T-cell (primary cell): ENCODE measurements at regions not wholly inside any gene's neighbourhood (a gene's known extent, or its start where the extent isn't known, plus 50 kb on each side); places are given as distances from the start of the nearest gene placed in this dataset.

ENCODE experiments used
- ATAC-seq, 4 experiments: fragments of 200-7000 bp in 3 of 4; fragments of 150-1000 bp in 1 of 4; cut with Tn5 transposase; replicated peaks in 1 of 4; 1 replicate in 3 of 4; 2 replicates in 1 of 4; pipeline ENCODE4 v1.10.0; 2021; ENCODE audit warnings: moderate library complexity in 3 of 4, mild to moderate bottlenecking in 2 of 4, moderate number of reproducible peaks in 1 of 4
- CTCF ChIA-PET, 2 donors: fragments of 300-600 bp; sonication (Branson Sonifier 250); formaldehyde crosslinking; loops; one replicate each; lab custom pipeline; 2022; ENCODE audit warnings: antibody characterized with exemption in 2 of 2; lab: Charles Lee
- POLR2A ChIA-PET, 2 donors: fragments of 300-600 bp; sonication (Branson Sonifier 250); formaldehyde crosslinking; loops; one replicate each; lab custom pipeline; 2022; ENCODE audit warnings: antibody characterized with exemption in 2 of 2; lab: Charles Lee
- DNase-seq, 35 experiments: peaks; one replicate each; pipeline versions ENCODE4 v3.0.0 to v3.0.0-alpha.2; 2013 to 2023
- H3K27ac ChIP-seq: one replicate; pipeline ENCODE4 v1.5.1; 2013; ENCODE audit warnings: low read length
- H3K27me3 ChIP-seq, 2 experiments: replicated peaks in 1 of 2; 1 replicate in 1 of 2; 2 replicates in 1 of 2; pipeline versions ENCODE4 v1.6.1 to v1.7.0; 2013; ENCODE audit warnings: low read length in 1 of 2, mixed read lengths in 1 of 2; ENCODE audit not compliant: control insufficient read depth in 2 of 2, insufficient read depth in 2 of 2; ENCODE audit errors: extremely low read depth in 1 of 2
- H3K36me3 ChIP-seq, 2 donors: 1 replicate in 1 of 2; 2 replicates in 1 of 2; pipeline versions ENCODE4 v1.6.1 to v1.7.0; 2013; ENCODE audit warnings: low read length in 1 of 2; ENCODE audit not compliant: control insufficient read depth in 2 of 2, insufficient read depth in 1 of 2; ENCODE audit errors: extremely low read depth in 1 of 2
- H3K4me1 ChIP-seq, 2 experiments: 1 replicate in 1 of 2; 2 replicates in 1 of 2; pipeline versions ENCODE4 v1.6.1 to v1.7.0; 2013; ENCODE audit warnings: low read length in 2 of 2, mixed read lengths in 1 of 2; ENCODE audit not compliant: insufficient read depth in 2 of 2, control insufficient read depth in 1 of 2; ENCODE audit errors: extremely low read depth in 1 of 2
- H3K4me3 ChIP-seq, 2 donors: 1 replicate in 1 of 2; 2 replicates in 1 of 2; pipeline versions ENCODE4 v1.5.1 to v1.7.0; 2013; ENCODE audit warnings: mild to moderate bottlenecking in 2 of 2, low read length in 1 of 2, moderate library complexity in 1 of 2; ENCODE audit not compliant: control insufficient read depth in 1 of 2; ENCODE audit errors: extremely low read depth in 1 of 2
- H3K9me3 ChIP-seq: 2 replicates; pipeline ENCODE4 v1.7.0; 2013
- H3K27ac Mint-ChIP-seq, 2 donors: one replicate each; pipeline ENCODE4 v1.8.0; 2020 to 2021; ENCODE audit warnings: mild to moderate bottlenecking in 2 of 2, mixed read lengths in 2 of 2
- H3K27me3 Mint-ChIP-seq, 2 donors: one replicate each; pipeline ENCODE4 v1.8.0; 2021 to 2022; ENCODE audit warnings: mixed read lengths in 2 of 2
- H3K36me3 Mint-ChIP-seq: one replicate; pipeline ENCODE4 v1.8.0; 2021; ENCODE audit warnings: mixed read lengths
- H3K4me1 Mint-ChIP-seq, 3 donors: one replicate each; pipeline ENCODE4 v1.8.0; 2020 to 2022; ENCODE audit warnings: mixed read lengths in 3 of 3, mild to moderate bottlenecking in 1 of 3
- H3K4me3 Mint-ChIP-seq, 3 donors: one replicate each; pipeline ENCODE4 v1.8.0; 2020 to 2022; ENCODE audit warnings: mild to moderate bottlenecking in 3 of 3, mixed read lengths in 3 of 3, moderate library complexity in 3 of 3
- H3K9me3 Mint-ChIP-seq, 3 donors: one replicate each; pipeline ENCODE4 v1.8.0; 2020 to 2022; ENCODE audit warnings: mixed read lengths in 3 of 3
- WGBS: methylation state at CpG from one replicate; pipeline ENCODE4 v1.1.5; 2013; ENCODE audit warnings: missing lambda C conversion rate; ENCODE audit not compliant: insufficient coverage; 5-methylcytosine and 5-hydroxymethylcytosine counted together

DNA sequence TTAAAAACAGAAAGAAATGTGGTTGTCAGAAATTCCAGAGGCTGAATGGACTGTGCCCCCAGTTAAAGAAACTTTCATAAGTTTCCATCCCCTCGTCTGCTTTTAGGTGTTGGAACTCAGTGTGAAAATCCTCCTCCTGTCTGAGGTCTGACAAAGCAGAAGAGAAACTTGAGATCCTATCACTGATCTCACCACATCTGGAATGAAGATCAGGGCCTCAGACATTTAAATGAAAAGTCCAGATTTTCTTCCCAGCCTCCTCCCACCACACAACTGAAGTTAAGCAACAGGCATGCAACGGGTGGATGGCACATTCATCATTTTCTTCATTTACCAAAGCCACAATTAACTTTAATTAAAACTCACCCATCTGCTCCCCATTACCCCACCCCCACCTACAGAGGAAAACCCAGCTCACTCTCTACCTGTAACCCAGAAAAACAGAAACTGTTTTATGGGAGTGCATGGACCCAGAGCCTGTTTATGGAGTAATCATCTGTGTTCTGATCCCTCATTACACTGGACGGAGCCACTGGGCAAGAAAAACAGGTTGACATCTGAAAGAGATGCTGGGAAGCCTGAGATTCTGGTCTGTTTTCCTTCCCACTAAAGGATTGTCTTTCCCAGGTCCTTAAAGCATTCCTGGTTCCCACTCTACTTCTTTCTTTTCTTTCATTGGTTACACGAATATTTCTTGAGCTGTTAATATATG is 58.1 kb upstream of the HOPX start:
- ChIA-PET POLR2A (interaction anchor here in 1 of 2 donors (0.5 kb wide), 1 partner anchor 14 kb away, joined by 3 read pairs; no protein-coding TSS in a partner anchor), CTCF (interaction anchor here in 1 of 2 donors (0.7 kb wide), 1 partner anchor 97 kb away, joined by 3 read pairs; no protein-coding TSS in a partner anchor)
- H3K9me3 ChIP-seq = no peaks in the 10 kb centered on the region

DNA sequence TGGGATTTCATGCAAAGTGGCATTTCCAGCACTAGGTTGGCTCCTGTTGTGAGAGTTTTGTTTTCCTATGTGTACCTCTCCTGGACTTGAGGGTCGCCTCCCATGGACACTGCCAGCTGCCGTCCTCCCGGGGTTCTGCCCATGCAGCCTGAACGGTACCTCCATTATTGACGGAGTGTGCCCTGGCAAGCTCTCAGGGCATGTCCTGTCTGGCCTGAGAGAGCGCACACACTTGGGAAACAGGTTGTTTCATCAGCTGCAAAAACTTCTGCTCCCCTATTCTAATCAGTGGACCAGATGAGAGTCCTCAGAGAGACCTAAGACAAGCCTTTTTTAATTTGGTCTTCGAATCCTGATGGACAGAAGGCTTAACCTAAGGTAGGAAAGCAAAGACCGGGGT is 56.6 kb upstream of the HOPX start:
- ChIA-PET CTCF (interaction anchor here in 1 of 2 donors (0.5 kb wide), 1 partner anchor 9 kb away, joined by 3 read pairs; no protein-coding TSS in a partner anchor), POLR2A (no interaction called here)
- peaks cover 0 to 2% of the 10 kb centered on the region in 2 donors for H3K27me3 Mint-ChIP-seq
- WGBS = 98% methylated on average over 8 of the region's 8 CpGs
- DNase-seq = no peak
- H3K36me3 Mint-ChIP-seq = no peaks in the 10 kb centered on the region
- no peak overlapping the region for H3K27ac Mint-ChIP-seq
- peaks cover 0 to 7% (median 0%) of the 10 kb centered on the region in 3 donors for H3K4me1 Mint-ChIP-seq
- no peak for ATAC-seq
- no peaks in the 10 kb centered on the region for H3K9me3 ChIP-seq
- H3K9me3 Mint-ChIP-seq = no peaks in the 10 kb centered on the region
- no peak overlapping the region for H3K4me3 Mint-ChIP-seq
- no peak overlapping the region for H3K27ac ChIP-seq
- H3K36me3 ChIP-seq = no peaks in the 10 kb centered on the region
- no peak overlapping the region for H3K4me3 ChIP-seq
- no peaks in the 10 kb centered on the region for H3K27me3 ChIP-seq
- H3K4me1 ChIP-seq = no peaks in the 10 kb centered on the region

More for the DNA sequence above, 58.1 kb upstream of the HOPX start:
- Mint-ChIP-seq H3K27ac (no peak overlapping the region), H3K27me3 (peaks cover 0 to 2% of the 10 kb centered on the region in 2 donors), H3K9me3 (no peaks in the 10 kb centered on the region), H3K36me3 (no peaks in the 10 kb centered on the region), H3K4me1 (peaks cover 0 to 17% (median 7%) of the 10 kb centered on the region in 3 donors), H3K4me3 (no peak overlapping the region)
- no peak for ATAC-seq
- H3K27me3 ChIP-seq = no peaks in the 10 kb centered on the region
- H3K4me3 ChIP-seq = no peak overlapping the region
- H3K4me1 ChIP-seq = no peaks in the 10 kb centered on the region
- H3K36me3 ChIP-seq = no peaks in the 10 kb centered on the region
- 22% methylated on average over 1 of the region's 4 CpGs for WGBS
- DNase-seq = no peak
- H3K27ac ChIP-seq = no peak overlapping the region

DNA sequence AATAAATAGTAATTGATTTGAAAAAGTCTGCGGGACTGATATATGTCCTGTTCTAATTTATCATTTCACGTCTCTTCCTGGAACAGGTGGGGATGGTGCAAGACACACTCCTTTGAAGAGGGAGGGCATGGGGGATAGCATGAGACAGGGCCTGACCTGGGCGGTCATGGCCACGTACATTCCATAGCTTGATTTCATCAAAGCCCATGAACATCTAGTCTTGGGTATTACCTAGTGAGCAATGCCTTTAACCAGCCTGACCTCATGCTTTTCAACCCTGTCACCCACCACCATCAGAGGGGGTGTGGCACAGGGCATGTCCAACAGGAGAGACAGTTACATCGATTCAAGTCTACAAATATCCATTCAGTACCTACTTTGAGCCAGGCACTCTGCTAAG is 52.3 kb upstream of the HOPX start:
- POLR2A ChIA-PET = no interaction called here
- WGBS = no CpG with 5 or more reads among the region's 5 CpGs
- no peaks in the 10 kb centered on the region for H3K9me3 Mint-ChIP-seq

DNA sequence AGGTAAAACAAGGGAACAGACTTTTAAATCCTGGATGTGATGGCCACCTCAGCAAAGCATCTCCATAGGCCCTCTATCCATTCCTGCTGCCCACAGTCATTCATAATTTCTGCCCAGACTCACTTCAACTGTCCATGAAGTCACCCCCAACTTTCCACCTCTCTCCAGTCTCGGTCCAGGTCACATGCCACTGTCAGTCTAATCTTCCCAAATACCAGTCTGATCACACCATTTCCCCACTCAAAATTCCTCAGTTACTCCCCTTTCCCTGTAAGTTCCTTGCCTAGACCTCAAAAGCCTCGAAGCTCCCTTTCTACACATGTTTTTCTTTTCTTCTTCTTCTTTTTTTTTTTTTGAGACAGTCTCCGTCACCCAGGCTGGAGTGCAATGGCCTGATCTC is 51.2 kb upstream of the HOPX start:
- CTCF ChIA-PET = interaction anchor here (0.6 to 0.7 kb wide), 3 partner anchors 53 to 1931 kb away, joined by 3 to 4 read pairs (median 3); no protein-coding TSS in a partner anchor
- H3K36me3 Mint-ChIP-seq = no peaks in the 10 kb centered on the region
- no peak overlapping the region for H3K4me3 ChIP-seq
- H3K27me3 Mint-ChIP-seq = peaks cover 0 to 1% of the 10 kb centered on the region in 2 donors
- WGBS = 49% methylated on average over 2 of the region's 3 CpGs
- H3K4me3 Mint-ChIP-seq = no peak overlapping the region
- H3K27ac Mint-ChIP-seq = no peak overlapping the region
- H3K27ac ChIP-seq = no peak overlapping the region
- H3K4me1 ChIP-seq = no peaks in the 10 kb centered on the region
- POLR2A ChIA-PET = interaction anchor here in 1 of 2 donors (0.7 kb wide), 1 partner anchor 152 kb away, joined by 3 read pairs; no protein-coding TSS in a partner anchor
- H3K27me3 ChIP-seq = peaks cover 0 to 4% of the 10 kb centered on the region in 2 experiments
- no peaks in the 10 kb centered on the region for H3K36me3 ChIP-seq
- H3K9me3 Mint-ChIP-seq = no peaks in the 10 kb centered on the region
- DNase-seq = no peak
- H3K4me1 Mint-ChIP-seq = no peaks in the 10 kb centered on the region
- H3K9me3 ChIP-seq = no peaks in the 10 kb centered on the region
- ATAC-seq = no peak

More for the DNA sequence above, 52.3 kb upstream of the HOPX start:
- H3K36me3 ChIP-seq = no peaks in the 10 kb centered on the region
- Mint-ChIP-seq H3K36me3 (no peaks in the 10 kb centered on the region), H3K27ac (no peak overlapping the region), H3K27me3 (peaks cover 0 to 1% of the 10 kb centered on the region in 2 donors), H3K4me1 (peaks cover 0 to 2% (median 0%) of the 10 kb centered on the region in 3 donors), H3K4me3 (no peak overlapping the region)
- no peak overlapping the region for H3K4me3 ChIP-seq
- H3K27ac ChIP-seq = no peak overlapping the region
- H3K4me1 ChIP-seq = no peaks in the 10 kb centered on the region
- no peak for ATAC-seq
- no peak for DNase-seq
- H3K9me3 ChIP-seq = no peaks in the 10 kb centered on the region
- CTCF ChIA-PET = no interaction called here
- H3K27me3 ChIP-seq = peaks cover 0 to 4% of the 10 kb centered on the region in 2 experiments

DNA sequence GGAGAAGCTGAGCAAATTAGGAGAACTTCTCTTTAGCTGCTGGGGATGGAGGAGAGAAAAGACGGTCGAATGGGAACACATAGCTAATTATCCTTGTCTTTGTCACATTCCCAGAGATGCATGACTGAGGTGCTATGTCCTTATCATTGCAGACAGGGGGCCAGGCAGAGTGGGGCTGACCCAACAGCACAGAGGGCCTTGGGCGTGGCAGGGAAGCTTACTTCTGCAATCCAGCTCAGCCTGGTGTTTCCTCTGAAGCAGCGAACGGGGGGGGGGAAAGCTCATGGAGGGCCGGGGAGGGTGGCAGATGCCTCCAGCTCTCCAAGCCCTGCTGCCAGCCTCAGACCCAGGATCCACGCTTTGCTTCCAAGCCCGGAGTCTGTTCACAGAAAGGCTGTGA is 50.8 kb upstream of the HOPX start:
- Mint-ChIP-seq H3K36me3 (no peaks in the 10 kb centered on the region), H3K9me3 (no peaks in the 10 kb centered on the region), H3K27me3 (peaks cover 0 to 1% of the 10 kb centered on the region in 2 donors), H3K4me3 (no peak overlapping the region), H3K4me1 (no peaks in the 10 kb centered on the region), H3K27ac (no peak overlapping the region)
- Histone ChIP-seq H3K27me3 (peaks cover 0 to 4% of the 10 kb centered on the region in 2 experiments), H3K27ac (no peak overlapping the region), H3K4me1 (no peaks in the 10 kb centered on the region), H3K36me3 (no peaks in the 10 kb centered on the region), H3K4me3 (no peak overlapping the region), H3K9me3 (no peaks in the 10 kb centered on the region)
- ChIA-PET CTCF (interaction anchor here (0.6 to 0.7 kb wide), 3 partner anchors 53 to 403 kb away, joined by 3 to 10 read pairs (median 4); no protein-coding TSS in a partner anchor), POLR2A (interaction anchor here in 1 of 2 donors (0.7 kb wide), 1 partner anchor 152 kb away, joined by 3 read pairs; no protein-coding TSS in a partner anchor)
- ATAC-seq = no peak
- WGBS = 66% methylated on average over 5 of the region's 8 CpGs
- peak in 1 of 35 experiments; percentile 16 for DNase-seq
